Calu3 (cell line): ENCODE measurements at regions not wholly inside any gene's neighbourhood (a gene's known extent, or its start where the extent isn't known, plus 50 kb on each side); places are given as distances from the start of the nearest gene placed in this dataset.

Source experiments
- BruUV-seq: library from RNA; stranded (reverse); fragments of 400-500 nt; replicated peaks from 2 replicates; lab custom pipeline; 2021; lab: Mats Ljungman, UMichigan
- CTCF ChIA-PET: fragments of 300-600 bp; sonication (Branson Sonifier 250); formaldehyde crosslinking; loops from one replicate; lab custom pipeline; 2022; ENCODE audit warnings: antibody characterized with exemption; lab: Charles Lee
- DNase-seq: peaks from one replicate; pipeline ENCODE4 v3.0.0; 2022
- H3K27ac Mint-ChIP-seq: one replicate; pipeline ENCODE4 v1.8.0; 2022; ENCODE audit warnings: mixed read lengths; ENCODE audit not compliant: unreplicated experiment
- H3K27me3 Mint-ChIP-seq: one replicate; pipeline ENCODE4 v1.8.0; 2022; ENCODE audit warnings: mixed read lengths; ENCODE audit not compliant: unreplicated experiment
- H3K36me3 Mint-ChIP-seq: one replicate; pipeline ENCODE4 v1.8.0; 2022; ENCODE audit warnings: mild to moderate bottlenecking, moderate library complexity, mixed read lengths; ENCODE audit not compliant: insufficient read depth, unreplicated experiment
- H3K4me1 Mint-ChIP-seq: one replicate; pipeline ENCODE4 v1.8.0; 2022; ENCODE audit warnings: mild to moderate bottlenecking, low read depth, mixed read lengths; ENCODE audit not compliant: unreplicated experiment
- H3K4me3 Mint-ChIP-seq: one replicate; pipeline ENCODE4 v1.8.0; 2022; ENCODE audit warnings: mild to moderate bottlenecking, low read depth, moderate library complexity, mixed read lengths; ENCODE audit not compliant: unreplicated experiment
- H3K9me3 Mint-ChIP-seq: one replicate; pipeline ENCODE4 v1.8.0; 2022; ENCODE audit warnings: low read depth, mixed read lengths; ENCODE audit not compliant: unreplicated experiment
- intact Hi-C: fragments of 100-400 bp; cut with micrococcal nuclease; formaldehyde crosslinking; loops from one replicate; pipeline ENCODE4 v1.10.0; 2022; ENCODE audit not compliant: unreplicated experiment
- TF ChIP-seq, protein P1 (sequence below): fragments of 200-600 bp; IDR thresholded peaks from one replicate; pipeline ENCODE4 v1.8.0; 2022; ENCODE audit warnings: antibody characterized with exemption; ENCODE audit not compliant: unreplicated experiment

DNA sequence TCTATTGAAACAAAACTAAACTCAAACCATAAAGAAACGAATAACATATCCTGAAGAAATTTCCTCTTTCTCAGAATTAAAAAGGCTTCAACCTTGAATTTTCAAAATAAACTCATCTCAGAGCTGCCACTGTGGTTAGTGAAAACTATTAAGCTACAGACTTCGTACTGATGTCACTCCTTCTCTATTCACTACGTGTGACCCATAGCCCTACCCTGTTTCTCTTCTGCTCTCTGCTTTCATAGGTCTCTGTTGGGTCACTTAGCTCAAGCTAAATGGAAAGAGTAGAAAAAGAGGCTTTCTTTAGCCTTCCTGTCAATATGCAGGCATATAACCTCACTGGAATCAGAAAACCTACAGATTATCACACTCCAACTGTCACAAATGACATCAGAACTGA lies 126.6 kb upstream of the MME start:
- Mint-ChIP-seq H3K4me1 (peaks cover 13% of the 10 kb centered on the region), H3K27me3 (no peaks in the 10 kb centered on the region), H3K36me3 (no peaks in the 10 kb centered on the region), H3K4me3 (no peak overlapping the region), H3K9me3 (peaks cover 2% of the 10 kb centered on the region), H3K27ac (no peak overlapping the region)
- TF ChIP-seq, protein P1, sequence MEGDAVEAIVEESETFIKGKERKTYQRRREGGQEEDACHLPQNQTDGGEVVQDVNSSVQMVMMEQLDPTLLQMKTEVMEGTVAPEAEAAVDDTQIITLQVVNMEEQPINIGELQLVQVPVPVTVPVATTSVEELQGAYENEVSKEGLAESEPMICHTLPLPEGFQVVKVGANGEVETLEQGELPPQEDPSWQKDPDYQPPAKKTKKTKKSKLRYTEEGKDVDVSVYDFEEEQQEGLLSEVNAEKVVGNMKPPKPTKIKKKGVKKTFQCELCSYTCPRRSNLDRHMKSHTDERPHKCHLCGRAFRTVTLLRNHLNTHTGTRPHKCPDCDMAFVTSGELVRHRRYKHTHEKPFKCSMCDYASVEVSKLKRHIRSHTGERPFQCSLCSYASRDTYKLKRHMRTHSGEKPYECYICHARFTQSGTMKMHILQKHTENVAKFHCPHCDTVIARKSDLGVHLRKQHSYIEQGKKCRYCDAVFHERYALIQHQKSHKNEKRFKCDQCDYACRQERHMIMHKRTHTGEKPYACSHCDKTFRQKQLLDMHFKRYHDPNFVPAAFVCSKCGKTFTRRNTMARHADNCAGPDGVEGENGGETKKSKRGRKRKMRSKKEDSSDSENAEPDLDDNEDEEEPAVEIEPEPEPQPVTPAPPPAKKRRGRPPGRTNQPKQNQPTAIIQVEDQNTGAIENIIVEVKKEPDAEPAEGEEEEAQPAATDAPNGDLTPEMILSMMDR, result no peak
- no TSS peak for BruUV-seq
- no peak for DNase-seq
- CTCF ChIA-PET, result no interaction called here
- intact Hi-C loops, result loop anchor here (10.0 kb wide), 1 partner anchor 751 kb away; no protein-coding TSS in a partner anchor

- H3K27ac Mint-ChIP-seq, result no peak overlapping the region
- TF ChIP-seq, protein P1, result no peak
- no peaks in the 10 kb centered on the region for H3K27me3 Mint-ChIP-seq
- no peak overlapping the region for H3K4me3 Mint-ChIP-seq
- no TSS peak for BruUV-seq
- peaks cover 6% of the 10 kb centered on the region for H3K9me3 Mint-ChIP-seq
- peaks cover 13% of the 10 kb centered on the region for H3K4me1 Mint-ChIP-seq
- no peaks in the 10 kb centered on the region for H3K36me3 Mint-ChIP-seq
- CTCF ChIA-PET, result no interaction called here
- intact Hi-C loops, result loop anchor here (10.0 kb wide), 1 partner anchor 752 kb away; no protein-coding TSS in a partner anchor
- DNase-seq, result no peak
Measured at GRCh38 chr3:154952553-154952952, 127.6 kb upstream of the MME start.

- no peak for DNase-seq
- CTCF ChIA-PET, result no interaction called here
- H3K27me3 Mint-ChIP-seq, result no peaks in the 10 kb centered on the region
- peaks cover 16% of the 10 kb centered on the region for H3K9me3 Mint-ChIP-seq
- TF ChIP-seq, protein P1, result no peak
- no peak overlapping the region for H3K27ac Mint-ChIP-seq
- no TSS peak for BruUV-seq
- no peak overlapping the region for H3K4me3 Mint-ChIP-seq
- intact Hi-C loops, result no loop called here
- H3K36me3 Mint-ChIP-seq, result no peaks in the 10 kb centered on the region
- H3K4me1 Mint-ChIP-seq, result peaks cover 9% of the 10 kb centered on the region
Measured at GRCh38 chr3:154943981-154944380, 136.1 kb upstream of the MME start.

DNA sequence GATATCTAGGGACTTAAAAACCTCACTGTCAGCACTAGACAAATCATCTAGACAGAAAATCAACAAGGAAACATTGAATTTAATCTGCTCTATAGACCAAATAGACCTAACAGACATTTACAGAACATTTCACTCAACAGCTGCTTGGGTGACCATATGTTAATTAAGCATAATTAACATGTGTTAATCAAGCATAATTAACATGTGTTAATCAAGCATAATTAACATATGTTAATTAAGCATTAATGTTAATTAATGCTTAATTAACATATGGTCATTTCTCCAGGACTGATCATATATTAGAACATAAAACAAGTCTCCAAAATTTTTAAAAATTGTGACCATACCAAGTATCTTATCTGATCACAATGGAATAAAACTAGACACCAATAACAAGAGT lies 137.3 kb upstream of the MME start:
- H3K27me3 Mint-ChIP-seq, result no peaks in the 10 kb centered on the region
- H3K4me1 Mint-ChIP-seq, result peaks cover 9% of the 10 kb centered on the region
- H3K9me3 Mint-ChIP-seq, result peaks cover 12% of the 10 kb centered on the region
- DNase-seq, result no peak
- H3K36me3 Mint-ChIP-seq, result no peaks in the 10 kb centered on the region
- BruUV-seq, result no TSS peak
- TF ChIP-seq, protein P1, result no peak
- no peak overlapping the region for H3K4me3 Mint-ChIP-seq
- intact Hi-C loops, result no loop called here
- H3K27ac Mint-ChIP-seq, result no peak overlapping the region
- CTCF ChIA-PET, result no interaction called here
